Heart right ventricle (tissue), 16 donors: ENCODE measurements at regions not wholly inside any gene's neighbourhood (a gene's known extent, or its start where the extent isn't known, plus 50 kb on each side); places are given as distances from the start of the nearest gene placed in this dataset.

Experiments used
- ATAC-seq, 8 donors: fragments of 200-7000 bp; cut with Tn5 transposase; one replicate each; pipeline ENCODE4 v1.9.1; 2020; ENCODE audit warnings: mild to moderate bottlenecking in 8 of 8, moderate library complexity in 8 of 8, moderate number of reproducible peaks in 1 of 8
- DNase-seq, 2 donors: peaks; one replicate each; pipeline ENCODE4 v3.0.0-alpha.2; 2020
- H3K27ac ChIP-seq, 10 donors: fragments of 200-600 bp; sonication (generic) in 2 of 10; one replicate each; pipeline versions ENCODE4 v1.5.0 to v1.8.0; 2020 to 2022; ENCODE audit warnings: mild to moderate bottlenecking in 3 of 10
- H3K27me3 ChIP-seq, 7 donors: fragments of 200-600 bp; one replicate each; pipeline ENCODE4 v1.8.0; 2021 to 2022; ENCODE audit warnings: mild to moderate bottlenecking in 2 of 7
- H3K36me3 ChIP-seq, 9 donors: fragments of 200-600 bp; sonication (generic) in 1 of 9; one replicate each; pipeline versions ENCODE4 v1.5.0 to v1.8.0; 2020 to 2022; ENCODE audit warnings: mild to moderate bottlenecking in 2 of 9
- H3K4me1 ChIP-seq, 9 donors: fragments of 200-600 bp; sonication (generic) in 1 of 9; one replicate each; pipeline versions ENCODE4 v1.5.0 to v1.8.0; 2020 to 2022; ENCODE audit warnings: mild to moderate bottlenecking in 4 of 9
- H3K4me3 ChIP-seq, 10 donors: fragments of 200-600 bp; sonication (generic) in 2 of 10; one replicate each; pipeline versions ENCODE4 v1.5.0 to v1.8.0; 2020 to 2022; ENCODE audit warnings: mild to moderate bottlenecking in 7 of 10, moderate library complexity in 2 of 10
- H3K9me3 ChIP-seq, 11 donors: fragments of 200-600 bp in 10 of 11; sonication (generic) in 2 of 11; one replicate each; pipeline versions ENCODE4 v1.5.0 to v1.8.0; 2013 to 2022; ENCODE audit warnings: mild to moderate bottlenecking in 2 of 11, control low read depth in 1 of 11, moderate library complexity in 1 of 11
- WGBS, 2 donors: extraction: QIAGEN DNeasy Blood & Tissue Kit; methylation state at CpG; one replicate each; pipeline ENCODE4 v1.1.7; 2013; ENCODE audit warnings: inconsistent platforms in 1 of 2; 5-methylcytosine and 5-hydroxymethylcytosine counted together
- intact Hi-C, 10 donors: fragments of 100-400 bp; cut with DNase I; formaldehyde crosslinking; loops; one replicate each; pipeline versions ENCODE4 v1.11.1 to v1.14.2; 2022
- TF ChIP-seq, protein P1 (sequence below), 9 donors: fragments of 200-600 bp; sonication (generic) in 2 of 9; IDR thresholded peaks; one replicate each; pipeline versions ENCODE4 v1.5.0 to v1.8.0; 2021 to 2022; ENCODE audit warnings: antibody characterized with exemption in 9 of 9, mild to moderate bottlenecking in 5 of 9, moderate library complexity in 1 of 9
- donor health status: Arrhythmogenic right ventricular cardiomyopathy.
- donor health status: ischemic (EF 13 %, LVEDD 7.1; RV severe dilation, severe dysfunction).
- donor health status: healthy with polysubstance abuse.
- donor health status: DM: no; HTN: yes; CAD: no.
- donor health status: DM: no; HTN: no; CAD: no.
- donor health status: ischemic (EF 25% LVEDD 6.9; RV normal size, moderate dysfunction).
- donor health status: ischemic (EF 25% LVEDD 5.7; RV mildly dilated, moderate dysfunction).
- donor health status: healthy.
- donor health status: DM: yes; HTN: yes; CAD: no.
- donor health status: Ischemic cardiomyopathy.
- donor health status: ischemic (EF 35%, LVEDD 5.7; RV mildly dilated, moderate dysfunction).
- donor health status: nonischemic (EF 11% LVEDD 7.7; RV severe dilation, severe dysfunction).
- donor health status: DM: yes; HTN: yes; CAD: no.
- donor health status: PGD.
- donor health status: ischemic (EF 29% LVEDD 5.4; RV normal size, mild dysfunction).
- donor health status: nonischemic (EF 23%, LVEDD 6.1; RV moderate dilation, normal function).

DNA sequence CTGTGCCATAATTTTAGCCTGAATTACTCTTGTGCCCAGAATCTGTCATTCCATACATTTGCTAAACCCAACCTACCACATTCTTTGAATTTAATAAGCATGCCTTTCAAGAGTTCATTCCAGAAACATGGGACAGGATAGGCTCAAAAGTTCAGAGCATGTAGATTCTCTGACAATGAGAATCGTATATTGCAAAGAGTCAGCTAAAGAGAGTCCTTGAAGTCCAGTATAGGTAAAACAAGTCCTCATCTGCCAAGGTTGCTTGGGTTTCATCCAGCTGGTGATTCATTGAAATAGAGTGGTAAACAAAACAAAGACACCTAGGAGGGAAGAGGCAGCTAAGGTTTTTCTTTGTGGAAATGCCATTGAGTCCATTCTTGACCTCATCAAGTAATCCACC lies 249.3 kb upstream of the DIPK2B start:
- ATAC-seq (no peak), DNase-seq (no peak)
- Histone ChIP-seq H3K4me3 (no peak overlapping the region), H3K9me3 (no peaks in the 10 kb centered on the region), H3K4me1 (peaks cover 0 to 5% (median 0%) of the 10 kb centered on the region in 9 donors), H3K36me3 (no peaks in the 10 kb centered on the region), H3K27ac (no peak overlapping the region), H3K27me3 (peaks cover 0 to 13% (median 0%) of the 10 kb centered on the region in 7 donors)
- intact Hi-C loops: no loop called here
- 72 to 91% methylated on average over 1 of the region's 1 CpG for WGBS, 2 donors
- TF ChIP-seq, protein P1, sequence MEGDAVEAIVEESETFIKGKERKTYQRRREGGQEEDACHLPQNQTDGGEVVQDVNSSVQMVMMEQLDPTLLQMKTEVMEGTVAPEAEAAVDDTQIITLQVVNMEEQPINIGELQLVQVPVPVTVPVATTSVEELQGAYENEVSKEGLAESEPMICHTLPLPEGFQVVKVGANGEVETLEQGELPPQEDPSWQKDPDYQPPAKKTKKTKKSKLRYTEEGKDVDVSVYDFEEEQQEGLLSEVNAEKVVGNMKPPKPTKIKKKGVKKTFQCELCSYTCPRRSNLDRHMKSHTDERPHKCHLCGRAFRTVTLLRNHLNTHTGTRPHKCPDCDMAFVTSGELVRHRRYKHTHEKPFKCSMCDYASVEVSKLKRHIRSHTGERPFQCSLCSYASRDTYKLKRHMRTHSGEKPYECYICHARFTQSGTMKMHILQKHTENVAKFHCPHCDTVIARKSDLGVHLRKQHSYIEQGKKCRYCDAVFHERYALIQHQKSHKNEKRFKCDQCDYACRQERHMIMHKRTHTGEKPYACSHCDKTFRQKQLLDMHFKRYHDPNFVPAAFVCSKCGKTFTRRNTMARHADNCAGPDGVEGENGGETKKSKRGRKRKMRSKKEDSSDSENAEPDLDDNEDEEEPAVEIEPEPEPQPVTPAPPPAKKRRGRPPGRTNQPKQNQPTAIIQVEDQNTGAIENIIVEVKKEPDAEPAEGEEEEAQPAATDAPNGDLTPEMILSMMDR (IDR thresholded peaks at IDR 0.05): no peak

DNA sequence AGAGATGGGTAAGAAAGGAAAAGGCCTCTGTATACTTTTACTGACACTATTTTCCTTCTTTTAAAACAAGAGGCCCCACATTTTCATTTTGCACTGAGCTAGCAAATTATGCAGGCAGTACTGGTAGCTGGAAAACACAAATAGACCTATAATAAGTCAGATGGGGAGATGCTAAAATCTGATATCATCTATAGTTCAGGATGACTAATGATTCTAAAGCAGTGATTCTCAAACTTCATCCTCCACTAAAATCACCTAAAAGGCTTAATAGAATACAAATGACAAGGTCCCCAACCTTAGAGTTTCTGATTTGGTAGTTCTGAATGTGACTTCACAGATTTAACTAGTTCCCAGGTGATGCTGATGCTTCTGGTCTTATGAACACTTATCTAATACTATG lies 247.3 kb upstream of the DIPK2B start:
- H3K27ac ChIP-seq: no peak overlapping the region
- H3K9me3 ChIP-seq: no peaks in the 10 kb centered on the region
- H3K4me1 ChIP-seq: peaks cover 0 to 5% (median 0%) of the 10 kb centered on the region in 9 donors
- ATAC-seq: no peak
- DNase-seq: no peak
- no peaks in the 10 kb centered on the region for H3K36me3 ChIP-seq
- TF ChIP-seq, protein P1 (IDR thresholded peaks at IDR 0.05): no peak
- H3K27me3 ChIP-seq: peaks cover 0 to 12% (median 0%) of the 10 kb centered on the region in 7 donors
- intact Hi-C loops: no loop called here
- H3K4me3 ChIP-seq: no peak overlapping the region

DNA sequence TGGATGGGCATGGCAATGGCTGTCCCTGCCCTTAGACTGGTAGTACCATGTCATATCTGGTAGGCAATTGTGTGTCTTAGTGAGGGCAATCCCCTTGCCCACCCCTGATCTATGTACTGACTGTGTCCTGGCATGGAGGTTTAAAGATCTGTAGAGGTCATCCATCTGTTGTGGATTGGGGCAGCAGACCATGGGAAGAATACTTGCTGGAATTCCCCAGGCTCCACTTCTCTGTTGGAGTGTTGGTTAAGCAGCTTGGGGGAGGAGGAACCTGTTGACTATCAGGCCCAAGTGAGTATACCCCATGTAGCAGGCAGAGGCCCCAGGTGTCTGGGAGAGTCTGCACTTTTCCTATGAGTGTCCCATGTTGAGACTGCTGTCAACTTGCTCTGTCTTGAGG lies 246.7 kb upstream of the DIPK2B start:
- H3K4me1 ChIP-seq: peaks cover 0 to 5% (median 0%) of the 10 kb centered on the region in 9 donors
- intact Hi-C loops: no loop called here
- ATAC-seq: no peak

DNA sequence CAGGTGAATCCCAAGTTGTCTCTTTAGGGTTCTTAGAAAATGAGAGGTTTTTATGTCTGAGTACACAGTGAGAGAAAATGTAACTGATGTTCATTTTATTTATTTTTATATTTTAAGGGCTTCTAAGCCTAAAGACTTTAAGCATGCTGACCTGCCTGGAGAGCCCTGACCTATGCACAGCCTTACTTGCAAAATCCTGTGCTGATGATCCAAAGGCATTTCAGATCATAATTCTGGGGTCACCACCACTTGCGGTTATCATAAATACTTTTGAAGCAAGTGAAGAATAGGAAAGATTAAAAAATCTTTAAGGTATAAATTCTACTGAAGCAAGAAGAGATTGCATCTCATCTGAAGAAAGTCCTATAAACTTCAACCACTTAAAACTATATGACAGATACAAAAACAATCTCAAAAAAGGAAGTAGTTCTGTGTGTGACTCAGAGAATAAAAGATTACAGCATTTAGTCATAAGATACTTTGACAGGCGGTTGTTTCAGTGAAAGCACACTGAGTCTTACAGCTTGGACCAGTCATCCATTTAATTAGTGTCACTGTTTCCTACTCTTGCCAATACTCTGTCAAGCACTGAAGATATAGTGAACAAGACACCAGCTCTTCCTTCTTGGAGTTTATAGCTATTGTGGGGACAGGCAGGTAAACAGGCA lies 245.2 kb upstream of the DIPK2B start:
- no peak for ATAC-seq
- Histone ChIP-seq H3K36me3 (no peaks in the 10 kb centered on the region), H3K9me3 (no peaks in the 10 kb centered on the region), H3K27me3 (peaks cover 0 to 20% (median 0%) of the 10 kb centered on the region in 7 donors), H3K4me1 (peaks cover 0 to 5% (median 0%) of the 10 kb centered on the region in 9 donors), H3K27ac (no peak overlapping the region), H3K4me3 (no peak overlapping the region)
- TF ChIP-seq, protein P1 (IDR thresholded peaks at IDR 0.05): no peak
- no peak for DNase-seq
- intact Hi-C loops: no loop called here
- WGBS, 2 donors: 58 to 66% methylated on average over 2 of the region's 2 CpGs

More for the DNA sequence above, 246.7 kb upstream of the DIPK2B start:
- TF ChIP-seq, protein P1 (IDR thresholded peaks at IDR 0.05): no peak
- no peaks in the 10 kb centered on the region for H3K9me3 ChIP-seq
- no peak overlapping the region for H3K4me3 ChIP-seq
- H3K36me3 ChIP-seq: no peaks in the 10 kb centered on the region
- H3K27ac ChIP-seq: no peak overlapping the region
- peaks cover 0 to 17% (median 0%) of the 10 kb centered on the region in 7 donors for H3K27me3 ChIP-seq
- DNase-seq: no peak
